Ovary (tissue), 3 donors: ENCODE measurements at regions not wholly inside any gene's neighbourhood (a gene's known extent, or its start where the extent isn't known, plus 50 kb on each side); places are given as distances from the start of the nearest gene placed in this dataset.

ENCODE experiments used
- CTCF ChIP-seq, 3 donors: fragments of 450-650 bp in 2 of 3; fragments of 200-600 bp in 1 of 3; IDR thresholded peaks; one replicate each; pipeline versions ENCODE4 v1.5.1 to v1.8.0; 2016 to 2022; ENCODE audit warnings: antibody characterized with exemption in 3 of 3, mild to moderate bottlenecking in 1 of 3
- POLR2A ChIP-seq: fragments of 450-650 bp; IDR thresholded peaks from one replicate; pipeline ENCODE4 v1.6.1; 2017; ENCODE audit warnings: antibody characterized with exemption, mild to moderate bottlenecking, moderate library complexity
- donor health status: DM: no; HTN: no; CAD: no.

GRCh38 chr12:115158816-115159215 is 474.8 kb upstream of the TBX3 start:
- TF ChIP-seq CTCF (IDR thresholded peaks at IDR 0.05), result no peak
- no peak for TF ChIP-seq POLR2A
